ENCODE measurements at regions not wholly inside any gene's neighbourhood (a gene's known extent, or its start where the extent isn't known, plus 50 kb on each side); places are given as distances from the start of the nearest gene placed in this dataset.

DNA sequence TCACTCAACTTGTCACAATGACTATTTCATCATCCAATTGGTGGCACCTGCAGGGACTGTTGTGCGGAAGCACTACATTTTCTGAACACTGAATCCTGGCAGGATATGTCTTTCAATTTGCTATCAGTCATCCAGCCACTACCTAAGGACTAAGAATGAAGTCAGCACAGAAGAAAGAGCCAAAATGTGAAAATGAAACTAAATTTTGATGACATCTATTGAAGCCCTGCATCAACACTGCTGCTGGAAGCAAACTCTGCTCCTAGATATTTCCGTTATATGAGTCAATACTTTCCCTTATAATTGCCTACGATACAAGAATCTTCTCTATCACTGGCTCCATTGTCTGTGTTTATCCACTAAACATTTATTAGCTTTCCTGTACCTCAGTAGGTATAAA, 917.9 kb downstream of the RAPGEF2 start:
- no peak for TF ChIP-seq EZH2 (IDR thresholded peaks at IDR 0.05; ENCODE audit: borderline replicate concordance, low read depth, low read length, severe bottlenecking)
- TF ChIP-seq, protein P1, sequence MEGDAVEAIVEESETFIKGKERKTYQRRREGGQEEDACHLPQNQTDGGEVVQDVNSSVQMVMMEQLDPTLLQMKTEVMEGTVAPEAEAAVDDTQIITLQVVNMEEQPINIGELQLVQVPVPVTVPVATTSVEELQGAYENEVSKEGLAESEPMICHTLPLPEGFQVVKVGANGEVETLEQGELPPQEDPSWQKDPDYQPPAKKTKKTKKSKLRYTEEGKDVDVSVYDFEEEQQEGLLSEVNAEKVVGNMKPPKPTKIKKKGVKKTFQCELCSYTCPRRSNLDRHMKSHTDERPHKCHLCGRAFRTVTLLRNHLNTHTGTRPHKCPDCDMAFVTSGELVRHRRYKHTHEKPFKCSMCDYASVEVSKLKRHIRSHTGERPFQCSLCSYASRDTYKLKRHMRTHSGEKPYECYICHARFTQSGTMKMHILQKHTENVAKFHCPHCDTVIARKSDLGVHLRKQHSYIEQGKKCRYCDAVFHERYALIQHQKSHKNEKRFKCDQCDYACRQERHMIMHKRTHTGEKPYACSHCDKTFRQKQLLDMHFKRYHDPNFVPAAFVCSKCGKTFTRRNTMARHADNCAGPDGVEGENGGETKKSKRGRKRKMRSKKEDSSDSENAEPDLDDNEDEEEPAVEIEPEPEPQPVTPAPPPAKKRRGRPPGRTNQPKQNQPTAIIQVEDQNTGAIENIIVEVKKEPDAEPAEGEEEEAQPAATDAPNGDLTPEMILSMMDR (IDR thresholded peaks at IDR 0.05; ENCODE audit: borderline replicate concordance, extremely low read depth, low read length, poor library complexity, severe bottlenecking) = no peak
- H4K20me1 ChIP-seq (ENCODE audit: insufficient read depth, low read length) = no peaks in the 10 kb centered on the region

DNA sequence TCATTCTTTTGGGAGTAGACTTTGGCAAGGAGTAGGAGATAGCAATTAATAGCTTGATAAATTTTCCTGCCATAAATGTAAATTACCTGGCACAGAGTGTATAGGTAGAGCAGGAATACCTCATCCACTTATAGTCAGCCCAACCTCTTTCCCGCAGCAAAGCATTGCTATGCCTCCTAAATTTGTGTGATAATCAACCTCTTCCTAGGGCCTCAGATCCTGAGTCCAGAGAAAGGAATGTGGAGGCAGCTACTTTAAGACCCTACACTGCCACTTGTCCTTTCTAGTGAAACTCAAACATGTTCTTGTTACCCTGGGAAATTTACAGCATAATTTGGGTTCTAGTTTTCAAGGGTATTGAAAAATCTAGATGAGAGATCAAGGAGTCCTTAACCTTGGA, 919.0 kb downstream of the RAPGEF2 start:
- Histone ChIP-seq H3K27ac (ENCODE audit: low read length) (no peak overlapping the region), H4K20me1 (ENCODE audit: insufficient read depth, low read length) (no peaks in the 10 kb centered on the region), H3K9me3 (ENCODE audit: insufficient read depth, low read length, severe bottlenecking) (no peaks in the 10 kb centered on the region), H3K79me2 (ENCODE audit: insufficient read depth, low read length) (no peaks in the 10 kb centered on the region), H3K4me3 (ENCODE audit: low read depth in 1 of 2, low read length in 2 of 2) (no peak overlapping the region), H3K4me2 (ENCODE audit: insufficient read depth, low read length) (no peak overlapping the region), H3K36me3 (ENCODE audit: insufficient read depth, low read length) (no peaks in the 10 kb centered on the region), H3K27me3 (ENCODE audit: insufficient read depth, low read length, poor library complexity) (no peaks in the 10 kb centered on the region), H3K4me1 (ENCODE audit: insufficient read depth, low read length) (no peaks in the 10 kb centered on the region), H2AFZ (ENCODE audit: low read depth, low read length) (no peak overlapping the region), H3K9ac (ENCODE audit: low read depth, low read length) (no peak overlapping the region)
- no peak for TF ChIP-seq EZH2 (IDR thresholded peaks at IDR 0.05; ENCODE audit: borderline replicate concordance, low read depth, low read length, severe bottlenecking)
- TF ChIP-seq, protein P1 (IDR thresholded peaks at IDR 0.05; ENCODE audit: borderline replicate concordance, extremely low read depth, low read length, poor library complexity, severe bottlenecking) = no peak
- ATAC-seq (ENCODE audit: insufficient read depth, low read depth) = no peak
- DNase-seq = no peak

More for the DNA sequence above, 917.9 kb downstream of the RAPGEF2 start:
- no peak overlapping the region for H3K4me3 ChIP-seq (ENCODE audit: low read depth in 1 of 2, low read length in 2 of 2)
- DNase-seq (no peak), ATAC-seq (ENCODE audit: insufficient read depth, low read depth) (no peak)
- no peak overlapping the region for H2AFZ ChIP-seq (ENCODE audit: low read depth, low read length)
- H3K4me2 ChIP-seq (ENCODE audit: insufficient read depth, low read length) = no peak overlapping the region
- H3K4me1 ChIP-seq (ENCODE audit: insufficient read depth, low read length) = no peaks in the 10 kb centered on the region
- H3K36me3 ChIP-seq (ENCODE audit: insufficient read depth, low read length) = no peaks in the 10 kb centered on the region
- H3K9ac ChIP-seq (ENCODE audit: low read depth, low read length) = no peak overlapping the region
- no peaks in the 10 kb centered on the region for H3K79me2 ChIP-seq (ENCODE audit: insufficient read depth, low read length)
- H3K27me3 ChIP-seq (ENCODE audit: insufficient read depth, low read length, poor library complexity) = no peaks in the 10 kb centered on the region
- H3K27ac ChIP-seq (ENCODE audit: low read length) = no peak overlapping the region
- H3K9me3 ChIP-seq (ENCODE audit: insufficient read depth, low read length, severe bottlenecking) = no peaks in the 10 kb centered on the region

DNA sequence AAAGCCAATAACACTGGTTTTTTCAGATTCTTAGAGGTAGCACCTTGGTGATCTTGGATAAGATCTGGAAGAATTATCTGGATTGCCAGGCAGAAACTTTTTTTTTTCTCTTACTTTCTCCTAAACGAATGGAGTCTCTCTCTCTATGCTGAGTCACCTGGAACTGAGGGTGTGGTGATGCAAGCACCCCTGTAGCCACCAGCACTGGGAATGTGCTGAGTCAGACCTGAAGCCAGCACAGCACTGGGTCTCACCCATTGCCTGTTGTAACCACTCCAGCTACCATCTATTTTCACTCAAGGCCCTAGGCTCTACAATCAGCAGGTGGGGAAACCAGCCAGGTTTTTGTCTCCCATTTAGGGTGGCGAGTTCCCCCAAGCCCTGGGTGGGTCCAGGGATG, 923.8 kb downstream of the RAPGEF2 start:
- Histone ChIP-seq H3K4me1 (ENCODE audit: insufficient read depth, low read length) (no peaks in the 10 kb centered on the region), H3K27me3 (ENCODE audit: insufficient read depth, low read length, poor library complexity) (no peaks in the 10 kb centered on the region), H3K9ac (ENCODE audit: low read depth, low read length) (no peak overlapping the region), H3K79me2 (ENCODE audit: insufficient read depth, low read length) (no peaks in the 10 kb centered on the region), H2AFZ (ENCODE audit: low read depth, low read length) (no peak overlapping the region), H3K27ac (ENCODE audit: low read length) (no peak overlapping the region), H3K4me3 (ENCODE audit: low read depth in 1 of 2, low read length in 2 of 2) (no peak overlapping the region), H3K9me3 (ENCODE audit: insufficient read depth, low read length, severe bottlenecking) (no peaks in the 10 kb centered on the region), H4K20me1 (ENCODE audit: insufficient read depth, low read length) (no peaks in the 10 kb centered on the region), H3K4me2 (ENCODE audit: insufficient read depth, low read length) (no peak overlapping the region), H3K36me3 (ENCODE audit: insufficient read depth, low read length) (no peaks in the 10 kb centered on the region)
- no peak for TF ChIP-seq EZH2 (IDR thresholded peaks at IDR 0.05; ENCODE audit: borderline replicate concordance, low read depth, low read length, severe bottlenecking)
- TF ChIP-seq, protein P1 (IDR thresholded peaks at IDR 0.05; ENCODE audit: borderline replicate concordance, extremely low read depth, low read length, poor library complexity, severe bottlenecking) = no peak
- DNase-seq (no peak), ATAC-seq (ENCODE audit: insufficient read depth, low read depth) (no peak)

DNA sequence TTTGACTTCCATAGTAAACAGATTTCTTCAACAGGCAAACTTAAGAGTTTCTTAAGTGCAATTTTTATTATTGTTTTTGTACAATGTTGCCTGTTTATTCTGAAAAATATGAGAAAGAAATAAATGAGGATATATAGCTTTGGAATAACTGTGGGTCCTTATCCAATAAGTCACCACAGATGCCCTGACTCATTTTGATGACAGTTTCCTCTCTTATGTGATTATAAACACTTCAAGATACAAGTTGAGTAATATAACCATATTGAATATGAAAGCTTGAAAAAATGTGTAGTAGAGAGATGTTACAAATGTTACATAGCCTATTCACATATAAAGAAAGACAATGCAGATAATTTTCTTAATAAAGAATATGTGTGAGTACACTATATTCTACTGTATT, 931.6 kb downstream of the RAPGEF2 start:
- Histone ChIP-seq H3K9ac (ENCODE audit: low read depth, low read length) (no peak overlapping the region), H3K27me3 (ENCODE audit: insufficient read depth, low read length, poor library complexity) (no peaks in the 10 kb centered on the region), H3K4me3 (ENCODE audit: low read depth in 1 of 2, low read length in 2 of 2) (no peak overlapping the region), H4K20me1 (ENCODE audit: insufficient read depth, low read length) (no peaks in the 10 kb centered on the region), H2AFZ (ENCODE audit: low read depth, low read length) (no peak overlapping the region), H3K79me2 (ENCODE audit: insufficient read depth, low read length) (no peaks in the 10 kb centered on the region), H3K27ac (ENCODE audit: low read length) (no peak overlapping the region), H3K4me1 (ENCODE audit: insufficient read depth, low read length) (no peaks in the 10 kb centered on the region), H3K4me2 (ENCODE audit: insufficient read depth, low read length) (no peak overlapping the region), H3K36me3 (ENCODE audit: insufficient read depth, low read length) (no peaks in the 10 kb centered on the region), H3K9me3 (ENCODE audit: insufficient read depth, low read length, severe bottlenecking) (no peaks in the 10 kb centered on the region)
- ATAC-seq (ENCODE audit: insufficient read depth, low read depth) (no peak), DNase-seq (no peak)
- TF ChIP-seq EZH2 (IDR thresholded peaks at IDR 0.05; ENCODE audit: borderline replicate concordance, low read depth, low read length, severe bottlenecking) = no peak
- TF ChIP-seq, protein P1 (IDR thresholded peaks at IDR 0.05; ENCODE audit: borderline replicate concordance, extremely low read depth, low read length, poor library complexity, severe bottlenecking) = no peak
